HepG2 (cell line): ENCODE measurements at regions not wholly inside any gene's neighbourhood (a gene's known extent, or its start where the extent isn't known, plus 50 kb on each side); places are given as distances from the start of the nearest gene placed in this dataset.

Experiments used
- PCBP2 ChIP-seq: fragments of 200-400 bp; formaldehyde crosslinking; optimal IDR thresholded peaks from 2 replicates; pipeline ENCODE3; 2018; ENCODE audit warnings: low read length, low read depth; ENCODE audit not compliant: poor library complexity, severe bottlenecking
- SIN3A ChIP-seq: IDR thresholded peaks from 2 replicates; pipeline ENCODE4 v1.6.1; 2011; ENCODE audit warnings: low read depth, mild to moderate bottlenecking, control low read depth, low read length, borderline replicate concordance
- SMC3 ChIP-seq: IDR thresholded peaks from 2 replicates; pipeline ENCODE4 v1.6.1; 2011; ENCODE audit warnings: low read length, improper control_type of control experiment
- TAF1 ChIP-seq: sonication (generic); formaldehyde crosslinking; IDR thresholded peaks from 2 replicates; pipeline ENCODE4 v1.4.0; 2020; ENCODE audit warnings: missing genetic modification reagents
- ZNF772 ChIP-seq: sonication (generic); formaldehyde crosslinking; IDR thresholded peaks from 2 replicates; pipeline ENCODE4 v1.5.0; 2020; ENCODE audit warnings: mild to moderate bottlenecking, missing genetic modification reagents

DNA sequence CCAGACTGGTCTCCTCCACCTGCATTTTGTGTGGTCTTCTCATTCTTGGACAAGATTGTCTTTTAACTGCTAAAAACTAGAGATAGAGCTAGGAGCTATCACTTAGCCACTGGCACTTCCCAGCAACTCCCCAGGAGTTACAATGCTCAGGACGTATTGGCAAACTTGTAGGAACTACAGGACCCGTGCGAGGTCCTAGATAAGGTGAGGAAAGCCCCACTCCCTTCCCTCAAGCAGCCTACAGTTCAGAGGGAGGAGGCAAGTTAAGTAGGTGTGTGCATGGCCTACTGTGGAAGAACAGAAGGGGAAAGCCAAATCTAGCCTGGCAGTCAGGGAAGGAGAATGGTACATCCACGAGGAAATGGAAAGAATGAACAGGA lies 504.7 kb upstream of the PROK2 start:
- TF ChIP-seq TAF1 (CRISPR knock-in tag) (no peak), PCBP2 (no peak), ZNF772 (no peak), SMC3 (no peak), SIN3A (no peak)
